WTC11 (cell line): ENCODE measurements at regions not wholly inside any gene's neighbourhood (a gene's known extent, or its start where the extent isn't known, plus 50 kb on each side); places are given as distances from the start of the nearest gene placed in this dataset.

ENCODE experiments used
- ATAC-seq: fragments of 200-7000 bp; cut with Tn5 transposase; 2 replicates; pipeline ENCODE4 v1.10.0; 2021; ENCODE audit warnings: mild to moderate bottlenecking, moderate library complexity
- CTCF ChIA-PET: fragments of 300-600 bp; sonication (Branson Sonifier 250); formaldehyde crosslinking; loops from one replicate; lab custom pipeline; 2021; ENCODE audit warnings: antibody characterized with exemption; lab: Charles Lee
- POLR2A ChIA-PET: fragments of 350-600 bp; sonication (Branson Sonifier 250); formaldehyde crosslinking; loops from one replicate; lab custom pipeline; 2021; ENCODE audit warnings: antibody characterized with exemption; lab: Charles Lee
- DNase-seq: peaks from one replicate; pipeline ENCODE4 v3.0.0; 2021; ENCODE audit warnings: low spot score
- H3K27ac Mint-ChIP-seq: 2 replicates; pipeline ENCODE4 v1.8.0; 2021; ENCODE audit warnings: mixed read lengths
- H3K27me3 Mint-ChIP-seq: 2 replicates; pipeline ENCODE4 v1.8.0; 2021; ENCODE audit warnings: low read depth, mild to moderate bottlenecking, moderate library complexity, mixed read lengths
- H3K36me3 Mint-ChIP-seq: 2 replicates; pipeline ENCODE4 v1.8.0; 2021; ENCODE audit warnings: mixed read lengths
- H3K4me1 Mint-ChIP-seq: 2 replicates; pipeline ENCODE4 v1.8.0; 2022; ENCODE audit warnings: mixed read lengths
- H3K4me3 Mint-ChIP-seq: 2 replicates; pipeline ENCODE4 v1.8.0; 2021; ENCODE audit warnings: mild to moderate bottlenecking, moderate library complexity, mixed read lengths
- H3K9me3 Mint-ChIP-seq: 2 replicates; pipeline ENCODE4 v1.8.0; 2021; ENCODE audit warnings: mixed read lengths
- CREB1 ChIP-seq: sonication (generic); formaldehyde crosslinking; IDR thresholded peaks from 2 replicates; pipeline ENCODE4 v1.8.0; 2023; ENCODE audit warnings: mild to moderate bottlenecking, missing genetic modification reagents
- ELF4 ChIP-seq: sonication (generic); formaldehyde crosslinking; IDR thresholded peaks from 2 replicates; pipeline ENCODE4 v1.8.1; 2022; ENCODE audit warnings: low read depth, mild to moderate bottlenecking, moderate library complexity, missing genetic modification reagents
- FOXJ3 ChIP-seq: sonication (generic); formaldehyde crosslinking; IDR thresholded peaks from 2 replicates; pipeline ENCODE4 v1.9.0; 2021; ENCODE audit warnings: missing genetic modification reagents, mild to moderate bottlenecking, borderline replicate concordance
- GTF2I ChIP-seq: fragments of 250-450 bp; sonication (Bioruptor Pico); conservative IDR thresholded peaks from 2 replicates; pipeline ENCODE4 v1.4.0; 2021; ENCODE audit warnings: mild to moderate bottlenecking
- PRDM15 ChIP-seq: sonication (generic); formaldehyde crosslinking; IDR thresholded peaks from 2 replicates; pipeline ENCODE4 v1.8.0; 2022; ENCODE audit warnings: missing genetic modification reagents
- RELA ChIP-seq: sonication (generic); formaldehyde crosslinking; IDR thresholded peaks from 2 replicates; pipeline ENCODE4 v1.8.1; 2022; ENCODE audit warnings: missing genetic modification reagents, mild to moderate bottlenecking, borderline replicate concordance
- SMAD3 ChIP-seq: sonication (generic); formaldehyde crosslinking; IDR thresholded peaks from 2 replicates; pipeline ENCODE4 v1.8.0; 2022; ENCODE audit warnings: missing genetic modification reagents, mild to moderate bottlenecking, borderline replicate concordance
- TEAD4 ChIP-seq: sonication (generic); formaldehyde crosslinking; IDR thresholded peaks from 2 replicates; pipeline ENCODE4 v1.8.0; 2022; ENCODE audit warnings: mild to moderate bottlenecking, missing genetic modification reagents
- ZNF232 ChIP-seq: sonication (generic); formaldehyde crosslinking; IDR thresholded peaks from 2 replicates; pipeline ENCODE4 v1.8.0; 2022; ENCODE audit warnings: mild to moderate bottlenecking, missing genetic modification reagents
- TF ChIP-seq, protein P1 (sequence below): sonication (generic); formaldehyde crosslinking; IDR thresholded peaks from 2 replicates; pipeline ENCODE4 v1.8.1; 2022; ENCODE audit warnings: mild to moderate bottlenecking, moderate library complexity, missing genetic modification reagents
- TF ChIP-seq, protein P2 (sequence below): sonication (generic); formaldehyde crosslinking; IDR thresholded peaks from 2 replicates; pipeline ENCODE4 v1.8.0; 2023; ENCODE audit warnings: missing genetic modification reagents, mild to moderate bottlenecking, borderline replicate concordance
- TF ChIP-seq, protein P3 (sequence below): sonication (generic); formaldehyde crosslinking; IDR thresholded peaks from 2 replicates; pipeline ENCODE4 v1.8.0; 2023; ENCODE audit warnings: mild to moderate bottlenecking, missing genetic modification reagents
- TF ChIP-seq, protein P4 (sequence below): fragments of 250-450 bp; sonication (Bioruptor Pico); IDR thresholded peaks from 2 replicates; pipeline ENCODE4 v1.9.0; 2021; ENCODE audit warnings: mild to moderate bottlenecking
- TF ChIP-seq, protein P5 (sequence below): fragments of 250-450 bp; sonication (Bioruptor Pico); conservative IDR thresholded peaks from 2 replicates; pipeline ENCODE4 v1.9.0; 2021; ENCODE audit warnings: mild to moderate bottlenecking

DNA sequence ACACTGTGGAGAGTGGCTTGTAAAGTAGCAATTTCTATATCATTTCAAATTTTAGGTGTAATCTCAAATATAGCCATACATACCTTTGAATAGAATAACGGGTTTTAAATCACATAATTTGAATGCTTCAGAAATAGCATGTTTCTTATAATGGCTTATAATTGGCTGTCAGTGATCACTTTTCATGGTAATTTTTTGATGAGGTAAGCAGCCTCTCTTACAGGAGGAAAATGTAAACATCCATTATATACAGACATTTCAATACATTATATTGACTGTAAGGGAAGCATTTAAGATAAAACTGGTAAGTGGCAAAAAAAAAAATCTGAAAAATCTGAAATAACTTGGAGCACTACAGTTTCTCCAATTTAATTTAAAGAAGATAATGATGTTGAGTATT, 67.8 kb upstream of the PHACTR2 start:
- Mint-ChIP-seq H3K4me1 (peaks cover 11% of the 10 kb centered on the region), H3K4me3 (no peak overlapping the region), H3K27ac (no peak overlapping the region), H3K36me3 (no peaks in the 10 kb centered on the region), H3K27me3 (no peaks in the 10 kb centered on the region), H3K9me3 (no peaks in the 10 kb centered on the region)
- CTCF ChIA-PET = interaction anchor here (1.0 kb wide), 1 partner anchor 330 kb away, joined by 3 read pairs; no protein-coding TSS in a partner anchor
- DNase-seq (no peak), ATAC-seq (no peak)
- POLR2A ChIA-PET = no interaction called here
- TF ChIP-seq, protein P1, sequence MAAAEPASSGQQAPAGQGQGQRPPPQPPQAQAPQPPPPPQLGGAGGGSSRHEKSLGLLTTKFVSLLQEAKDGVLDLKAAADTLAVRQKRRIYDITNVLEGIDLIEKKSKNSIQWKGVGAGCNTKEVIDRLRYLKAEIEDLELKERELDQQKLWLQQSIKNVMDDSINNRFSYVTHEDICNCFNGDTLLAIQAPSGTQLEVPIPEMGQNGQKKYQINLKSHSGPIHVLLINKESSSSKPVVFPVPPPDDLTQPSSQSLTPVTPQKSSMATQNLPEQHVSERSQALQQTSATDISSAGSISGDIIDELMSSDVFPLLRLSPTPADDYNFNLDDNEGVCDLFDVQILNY (CRISPR knock-in tag) = no peak
- TF ChIP-seq, protein P2, sequence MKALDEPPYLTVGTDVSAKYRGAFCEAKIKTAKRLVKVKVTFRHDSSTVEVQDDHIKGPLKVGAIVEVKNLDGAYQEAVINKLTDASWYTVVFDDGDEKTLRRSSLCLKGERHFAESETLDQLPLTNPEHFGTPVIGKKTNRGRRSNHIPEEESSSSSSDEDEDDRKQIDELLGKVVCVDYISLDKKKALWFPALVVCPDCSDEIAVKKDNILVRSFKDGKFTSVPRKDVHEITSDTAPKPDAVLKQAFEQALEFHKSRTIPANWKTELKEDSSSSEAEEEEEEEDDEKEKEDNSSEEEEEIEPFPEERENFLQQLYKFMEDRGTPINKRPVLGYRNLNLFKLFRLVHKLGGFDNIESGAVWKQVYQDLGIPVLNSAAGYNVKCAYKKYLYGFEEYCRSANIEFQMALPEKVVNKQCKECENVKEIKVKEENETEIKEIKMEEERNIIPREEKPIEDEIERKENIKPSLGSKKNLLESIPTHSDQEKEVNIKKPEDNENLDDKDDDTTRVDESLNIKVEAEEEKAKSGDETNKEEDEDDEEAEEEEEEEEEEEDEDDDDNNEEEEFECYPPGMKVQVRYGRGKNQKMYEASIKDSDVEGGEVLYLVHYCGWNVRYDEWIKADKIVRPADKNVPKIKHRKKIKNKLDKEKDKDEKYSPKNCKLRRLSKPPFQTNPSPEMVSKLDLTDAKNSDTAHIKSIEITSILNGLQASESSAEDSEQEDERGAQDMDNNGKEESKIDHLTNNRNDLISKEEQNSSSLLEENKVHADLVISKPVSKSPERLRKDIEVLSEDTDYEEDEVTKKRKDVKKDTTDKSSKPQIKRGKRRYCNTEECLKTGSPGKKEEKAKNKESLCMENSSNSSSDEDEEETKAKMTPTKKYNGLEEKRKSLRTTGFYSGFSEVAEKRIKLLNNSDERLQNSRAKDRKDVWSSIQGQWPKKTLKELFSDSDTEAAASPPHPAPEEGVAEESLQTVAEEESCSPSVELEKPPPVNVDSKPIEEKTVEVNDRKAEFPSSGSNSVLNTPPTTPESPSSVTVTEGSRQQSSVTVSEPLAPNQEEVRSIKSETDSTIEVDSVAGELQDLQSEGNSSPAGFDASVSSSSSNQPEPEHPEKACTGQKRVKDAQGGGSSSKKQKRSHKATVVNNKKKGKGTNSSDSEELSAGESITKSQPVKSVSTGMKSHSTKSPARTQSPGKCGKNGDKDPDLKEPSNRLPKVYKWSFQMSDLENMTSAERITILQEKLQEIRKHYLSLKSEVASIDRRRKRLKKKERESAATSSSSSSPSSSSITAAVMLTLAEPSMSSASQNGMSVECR (CRISPR knock-in tag) = no peak
- TF ChIP-seq, protein P3, sequence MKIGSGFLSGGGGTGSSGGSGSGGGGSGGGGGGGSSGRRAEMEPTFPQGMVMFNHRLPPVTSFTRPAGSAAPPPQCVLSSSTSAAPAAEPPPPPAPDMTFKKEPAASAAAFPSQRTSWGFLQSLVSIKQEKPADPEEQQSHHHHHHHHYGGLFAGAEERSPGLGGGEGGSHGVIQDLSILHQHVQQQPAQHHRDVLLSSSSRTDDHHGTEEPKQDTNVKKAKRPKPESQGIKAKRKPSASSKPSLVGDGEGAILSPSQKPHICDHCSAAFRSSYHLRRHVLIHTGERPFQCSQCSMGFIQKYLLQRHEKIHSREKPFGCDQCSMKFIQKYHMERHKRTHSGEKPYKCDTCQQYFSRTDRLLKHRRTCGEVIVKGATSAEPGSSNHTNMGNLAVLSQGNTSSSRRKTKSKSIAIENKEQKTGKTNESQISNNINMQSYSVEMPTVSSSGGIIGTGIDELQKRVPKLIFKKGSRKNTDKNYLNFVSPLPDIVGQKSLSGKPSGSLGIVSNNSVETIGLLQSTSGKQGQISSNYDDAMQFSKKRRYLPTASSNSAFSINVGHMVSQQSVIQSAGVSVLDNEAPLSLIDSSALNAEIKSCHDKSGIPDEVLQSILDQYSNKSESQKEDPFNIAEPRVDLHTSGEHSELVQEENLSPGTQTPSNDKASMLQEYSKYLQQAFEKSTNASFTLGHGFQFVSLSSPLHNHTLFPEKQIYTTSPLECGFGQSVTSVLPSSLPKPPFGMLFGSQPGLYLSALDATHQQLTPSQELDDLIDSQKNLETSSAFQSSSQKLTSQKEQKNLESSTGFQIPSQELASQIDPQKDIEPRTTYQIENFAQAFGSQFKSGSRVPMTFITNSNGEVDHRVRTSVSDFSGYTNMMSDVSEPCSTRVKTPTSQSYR (CRISPR knock-in tag) = no peak
- TF ChIP-seq ELF4 (CRISPR knock-in tag) = no peak
- TF ChIP-seq SMAD3 = no peak
- no peak for TF ChIP-seq CREB1
- no peak for TF ChIP-seq RELA
- no peak for TF ChIP-seq FOXJ3
- TF ChIP-seq PRDM15 (CRISPR knock-in tag) = no peak
- TF ChIP-seq GTF2I (CRISPR knock-in tag) = no peak

DNA sequence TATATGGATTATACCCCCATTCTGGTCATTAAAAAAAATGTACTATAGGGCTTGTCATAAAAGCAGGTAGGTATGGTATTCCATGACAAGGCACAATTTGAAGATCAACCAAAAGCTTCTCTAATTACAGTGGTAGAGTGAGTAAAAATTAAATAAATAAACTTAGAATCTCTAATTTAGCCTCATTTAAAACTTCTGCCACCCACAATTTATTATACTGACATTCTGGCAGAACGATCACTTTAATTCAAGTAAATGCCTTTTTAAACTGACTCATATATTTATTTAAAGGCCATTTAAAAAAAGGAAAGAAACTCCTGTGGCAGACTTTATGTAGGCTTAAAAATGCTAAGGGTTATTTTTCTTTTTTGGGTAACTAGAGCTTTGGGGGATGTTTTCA, 68.3 kb upstream of the PHACTR2 start:
- no peaks in the 10 kb centered on the region for H3K27me3 Mint-ChIP-seq
- no peaks in the 10 kb centered on the region for H3K9me3 Mint-ChIP-seq
- ATAC-seq = no peak
- no peak overlapping the region for H3K27ac Mint-ChIP-seq
- DNase-seq = no peak
- no peaks in the 10 kb centered on the region for H3K36me3 Mint-ChIP-seq
- ChIA-PET POLR2A (no interaction called here), CTCF (interaction anchor here (1.0 kb wide), 1 partner anchor 330 kb away, joined by 3 read pairs; no protein-coding TSS in a partner anchor)
- TF ChIP-seq ZNF232 (CRISPR knock-in tag) (no peak), FOXJ3 (no peak), TEAD4 (CRISPR knock-in tag) (no peak)
- TF ChIP-seq, protein P4, sequence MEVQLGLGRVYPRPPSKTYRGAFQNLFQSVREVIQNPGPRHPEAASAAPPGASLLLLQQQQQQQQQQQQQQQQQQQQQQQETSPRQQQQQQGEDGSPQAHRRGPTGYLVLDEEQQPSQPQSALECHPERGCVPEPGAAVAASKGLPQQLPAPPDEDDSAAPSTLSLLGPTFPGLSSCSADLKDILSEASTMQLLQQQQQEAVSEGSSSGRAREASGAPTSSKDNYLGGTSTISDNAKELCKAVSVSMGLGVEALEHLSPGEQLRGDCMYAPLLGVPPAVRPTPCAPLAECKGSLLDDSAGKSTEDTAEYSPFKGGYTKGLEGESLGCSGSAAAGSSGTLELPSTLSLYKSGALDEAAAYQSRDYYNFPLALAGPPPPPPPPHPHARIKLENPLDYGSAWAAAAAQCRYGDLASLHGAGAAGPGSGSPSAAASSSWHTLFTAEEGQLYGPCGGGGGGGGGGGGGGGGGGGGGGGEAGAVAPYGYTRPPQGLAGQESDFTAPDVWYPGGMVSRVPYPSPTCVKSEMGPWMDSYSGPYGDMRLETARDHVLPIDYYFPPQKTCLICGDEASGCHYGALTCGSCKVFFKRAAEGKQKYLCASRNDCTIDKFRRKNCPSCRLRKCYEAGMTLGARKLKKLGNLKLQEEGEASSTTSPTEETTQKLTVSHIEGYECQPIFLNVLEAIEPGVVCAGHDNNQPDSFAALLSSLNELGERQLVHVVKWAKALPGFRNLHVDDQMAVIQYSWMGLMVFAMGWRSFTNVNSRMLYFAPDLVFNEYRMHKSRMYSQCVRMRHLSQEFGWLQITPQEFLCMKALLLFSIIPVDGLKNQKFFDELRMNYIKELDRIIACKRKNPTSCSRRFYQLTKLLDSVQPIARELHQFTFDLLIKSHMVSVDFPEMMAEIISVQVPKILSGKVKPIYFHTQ (CRISPR knock-in tag) = no peak
- TF ChIP-seq, protein P5, sequence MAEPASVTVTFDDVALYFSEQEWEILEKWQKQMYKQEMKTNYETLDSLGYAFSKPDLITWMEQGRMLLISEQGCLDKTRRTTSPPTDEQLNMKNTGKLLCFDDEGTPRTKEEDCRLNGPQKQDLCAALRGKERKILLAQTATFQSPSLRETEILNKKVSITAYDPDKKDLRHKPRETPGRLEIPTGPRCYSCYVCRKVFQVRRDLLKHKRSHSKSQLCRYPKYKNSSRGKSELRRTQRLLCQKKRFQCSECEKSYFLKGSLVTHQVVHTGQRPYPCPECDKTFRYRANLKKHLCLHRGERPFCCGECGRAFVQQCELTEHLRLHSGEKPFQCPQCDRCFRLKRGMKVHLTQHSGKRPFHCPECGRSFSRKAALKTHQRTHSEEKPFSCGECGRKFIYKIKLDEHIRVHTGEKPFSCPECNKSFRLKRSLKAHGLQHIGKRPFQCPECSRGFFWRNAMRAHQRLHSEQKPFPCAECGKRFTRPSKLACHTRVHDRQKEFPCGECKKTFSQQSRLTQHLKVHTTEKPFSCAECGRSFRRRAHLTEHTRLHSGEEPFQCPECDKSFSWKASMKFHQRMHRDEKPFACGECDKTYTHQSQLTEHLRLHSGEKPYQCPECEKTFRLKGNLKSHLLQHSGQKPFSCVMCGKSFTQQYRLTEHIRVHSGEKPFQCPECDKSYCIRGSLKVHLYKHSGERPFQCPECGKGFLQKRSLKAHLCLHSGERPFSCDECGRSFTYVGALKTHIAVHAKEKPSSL = no peak
- H3K4me1 Mint-ChIP-seq = peaks cover 11% of the 10 kb centered on the region
- H3K4me3 Mint-ChIP-seq = no peak overlapping the region
